CD1c-positive myeloid dendritic cell (primary cell): ENCODE measurements at regions not wholly inside any gene's neighbourhood (a gene's known extent, or its start where the extent isn't known, plus 50 kb on each side); places are given as distances from the start of the nearest gene placed in this dataset.
"Not testable (repeated sequence)": the region's sequence is repeated elsewhere in the genome, so short reads cannot be mapped to it uniquely, and the experiment has no call there.

ENCODE experiments used
- DNase-seq: peaks from one replicate; pipeline ENCODE4 v3.0.0-alpha.2; 2016; ENCODE audit errors: extremely low spot score

DNA sequence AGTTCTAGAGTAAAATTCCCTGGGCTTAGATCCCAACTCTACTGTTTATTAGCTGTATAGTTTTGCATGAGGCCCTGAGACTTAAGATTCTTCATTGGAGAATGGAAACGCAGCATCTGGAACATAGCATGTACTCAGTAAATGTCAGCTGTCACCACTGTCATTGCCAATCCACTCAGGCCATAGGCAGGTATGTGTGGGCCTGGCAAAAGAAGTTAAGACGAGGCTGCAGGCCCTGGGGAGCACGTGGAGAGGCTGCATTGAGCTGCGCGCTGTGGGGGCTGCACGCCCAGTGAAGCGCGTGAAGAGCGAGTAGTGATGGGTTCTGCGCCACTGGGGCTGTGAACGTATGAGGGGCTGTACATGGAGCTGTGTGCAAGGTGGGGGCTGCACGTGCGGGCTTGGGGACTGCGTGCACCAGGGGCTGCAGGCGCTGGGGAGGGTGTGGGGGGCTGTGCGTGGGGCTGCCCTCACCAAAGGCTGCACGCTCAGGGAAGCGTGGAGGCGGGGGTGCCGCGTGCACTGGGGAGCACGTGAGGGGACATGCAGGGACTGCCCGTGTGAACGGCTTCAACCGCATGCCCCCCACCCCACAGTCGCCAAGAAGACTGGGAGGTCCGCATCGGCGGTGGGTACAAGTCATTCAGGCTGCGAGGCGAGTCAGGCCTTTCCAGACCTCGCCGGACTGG lies 85.5 kb downstream of the PRR15 start:
- DNase-seq, result no peak

GRCh38 chr7:29649876-29650275 lies 86.2 kb downstream of the PRR15 start:
- no peak for DNase-seq

- no peak for DNase-seq
Measured at GRCh38 chr7:29651477-29651876, 87.8 kb downstream of the PRR15 start.

- DNase-seq, result no peak
Measured at GRCh38 chr7:29652556-29652955, 88.9 kb downstream of the PRR15 start.

DNA sequence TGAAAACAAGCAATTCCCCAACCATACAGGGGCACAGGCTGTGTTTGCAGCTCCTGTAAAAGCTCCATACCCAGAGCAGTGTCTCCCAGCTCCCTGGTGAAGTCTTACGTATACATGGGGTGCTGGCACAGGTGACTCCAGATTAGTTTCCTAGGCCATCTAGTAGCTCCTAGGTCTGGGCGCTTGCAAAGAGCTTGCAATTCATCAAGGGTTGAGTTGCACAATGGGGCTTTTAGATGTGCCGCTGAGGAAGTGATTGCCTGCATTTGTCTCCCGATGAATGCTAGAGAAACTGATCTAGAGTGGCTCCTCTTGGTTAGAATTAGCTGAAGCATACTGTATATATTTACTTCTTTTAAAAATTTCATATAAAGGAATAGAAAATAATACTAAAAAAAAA lies 90.7 kb downstream of the PRR15 start:
- DNase-seq, result not testable (repeated sequence)

- no peak for DNase-seq
Measured at GRCh38 chr7:29657288-29657687, 93.7 kb downstream of the PRR15 start.

DNA sequence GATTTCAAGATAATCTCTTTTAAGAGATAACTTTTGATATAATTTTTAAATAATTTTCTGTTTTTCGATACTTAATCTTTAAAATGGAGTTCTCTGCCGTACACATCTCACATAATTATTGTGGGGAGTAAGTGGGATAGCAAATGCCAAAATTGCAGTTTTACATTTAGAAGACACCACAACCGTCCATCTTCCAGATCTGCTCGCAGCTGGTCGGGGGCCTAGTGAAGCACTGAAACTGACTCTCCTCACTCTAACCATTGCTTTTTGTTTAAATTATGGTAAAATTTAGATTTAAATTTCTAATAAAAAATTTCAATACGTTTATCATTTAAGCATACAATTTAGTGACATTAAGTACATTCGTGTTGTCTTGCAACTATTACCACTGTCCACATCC lies 94.2 kb downstream of the PRR15 start:
- no peak for DNase-seq

GRCh38 chr7:29659213-29659612 lies 95.6 kb downstream of the PRR15 start:
- DNase-seq, result not testable (repeated sequence)

DNA sequence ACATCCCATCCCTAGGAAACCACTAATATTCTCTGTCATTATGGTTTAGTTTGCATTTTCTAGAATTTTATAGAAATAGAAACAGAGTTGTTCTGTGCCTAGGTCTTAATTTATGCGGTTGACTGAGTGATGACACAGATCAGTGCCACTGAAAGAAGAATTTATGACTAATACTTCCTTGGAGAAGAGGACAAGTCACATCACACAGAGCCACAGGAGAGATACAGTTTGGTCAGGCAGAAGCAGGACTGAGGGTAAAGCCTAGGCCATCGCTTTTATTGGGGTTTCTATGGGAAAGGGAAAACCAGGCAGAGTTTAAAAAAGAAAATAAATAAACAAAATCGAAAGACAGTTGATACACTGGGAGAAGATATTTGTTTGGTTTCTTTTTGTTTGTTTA lies 99.3 kb downstream of the PRR15 start:
- DNase-seq, result not testable (repeated sequence)

GRCh38 chr7:29664999-29665398 lies 101.4 kb downstream of the PRR15 start:
- not testable (repeated sequence) for DNase-seq

- DNase-seq, result not testable (repeated sequence)
Measured at GRCh38 chr7:29667096-29667669, 103.5 kb downstream of the PRR15 start.

DNA sequence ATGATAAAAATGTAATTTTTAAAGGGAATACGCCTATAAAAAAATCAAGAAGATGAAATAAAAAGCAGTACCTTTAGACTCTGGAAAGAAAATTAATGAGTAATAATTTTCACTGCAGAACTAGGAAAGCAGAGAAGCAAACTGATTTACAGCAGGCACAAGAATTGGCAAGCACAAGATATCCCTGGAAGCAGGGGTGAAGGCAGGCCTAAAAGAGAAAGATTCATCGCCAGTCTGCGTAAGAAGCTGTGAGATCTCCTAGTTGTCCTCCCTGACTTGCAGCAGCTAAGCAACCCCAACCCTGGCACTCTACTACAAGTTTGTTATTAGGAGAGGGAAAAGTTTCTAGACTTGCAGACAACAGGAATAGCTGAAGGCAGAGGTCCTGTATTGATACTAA lies 107.7 kb downstream of the PRR15 start:
- DNase-seq, result not testable (repeated sequence)

DNA sequence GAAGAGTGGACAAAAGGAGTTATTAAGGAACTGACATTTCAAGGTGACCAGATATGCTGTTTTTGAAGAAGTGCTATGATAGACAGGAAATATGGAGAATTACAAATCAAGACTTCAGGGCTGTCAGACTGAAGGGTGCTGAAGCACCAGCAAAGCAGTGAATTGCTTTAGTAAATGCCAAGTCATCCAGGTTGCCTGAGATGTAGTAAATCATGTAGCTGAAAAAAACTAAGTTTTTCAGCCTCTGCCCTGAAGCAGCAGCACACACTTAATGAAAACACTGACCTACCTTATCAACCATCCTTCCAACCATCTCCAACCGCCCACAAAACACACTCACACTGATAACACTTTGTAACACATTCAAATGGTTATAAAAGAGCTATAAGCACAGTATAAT lies 110.0 kb downstream of the PRR15 start:
- not testable (repeated sequence) for DNase-seq

GRCh38 chr7:29674626-29675025 lies 111.0 kb downstream of the PRR15 start:
- DNase-seq, result not testable (repeated sequence)

GRCh38 chr7:29677254-29677653 lies 113.6 kb downstream of the PRR15 start:
- DNase-seq, result not testable (repeated sequence)

DNA sequence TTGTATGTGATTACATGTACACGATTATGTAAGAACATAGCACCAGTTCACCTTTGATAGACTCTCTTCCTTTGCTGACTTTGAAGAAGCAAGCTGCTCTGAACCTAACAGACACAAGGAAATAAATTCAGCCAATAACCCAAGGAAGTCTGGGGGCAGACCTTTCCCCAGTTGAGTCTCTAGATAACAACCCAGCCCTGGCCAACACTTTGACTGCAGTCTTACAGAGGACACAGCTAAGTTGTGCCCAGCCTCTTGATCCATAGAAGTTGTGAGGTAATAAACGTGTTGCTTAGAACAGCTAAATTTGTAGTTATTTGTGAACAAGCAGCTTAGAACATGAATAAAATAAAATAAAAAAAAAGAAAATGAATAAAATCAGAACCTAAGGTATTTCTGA lies 116.3 kb downstream of the PRR15 start:
- DNase-seq, result not testable (repeated sequence)

DNA sequence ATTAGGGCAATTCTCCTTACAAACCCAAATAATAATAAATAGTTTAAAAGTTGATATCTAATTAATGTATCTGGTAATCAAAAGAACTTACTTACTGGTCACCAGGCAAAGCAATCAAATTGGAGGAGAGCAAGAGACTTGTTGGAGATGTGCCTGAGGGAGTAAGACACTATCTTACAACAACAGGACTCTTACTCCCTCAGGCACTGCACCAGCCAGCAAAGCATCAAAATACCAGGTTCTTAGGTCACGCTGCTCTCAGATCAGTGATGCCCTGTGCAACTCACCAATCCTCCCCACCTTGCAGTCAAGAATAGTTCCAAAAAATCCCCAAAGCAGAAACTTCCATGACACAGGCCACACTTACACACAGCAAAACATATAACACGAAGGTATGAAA lies 117.0 kb downstream of the PRR15 start:
- DNase-seq, result not testable (repeated sequence)

DNA sequence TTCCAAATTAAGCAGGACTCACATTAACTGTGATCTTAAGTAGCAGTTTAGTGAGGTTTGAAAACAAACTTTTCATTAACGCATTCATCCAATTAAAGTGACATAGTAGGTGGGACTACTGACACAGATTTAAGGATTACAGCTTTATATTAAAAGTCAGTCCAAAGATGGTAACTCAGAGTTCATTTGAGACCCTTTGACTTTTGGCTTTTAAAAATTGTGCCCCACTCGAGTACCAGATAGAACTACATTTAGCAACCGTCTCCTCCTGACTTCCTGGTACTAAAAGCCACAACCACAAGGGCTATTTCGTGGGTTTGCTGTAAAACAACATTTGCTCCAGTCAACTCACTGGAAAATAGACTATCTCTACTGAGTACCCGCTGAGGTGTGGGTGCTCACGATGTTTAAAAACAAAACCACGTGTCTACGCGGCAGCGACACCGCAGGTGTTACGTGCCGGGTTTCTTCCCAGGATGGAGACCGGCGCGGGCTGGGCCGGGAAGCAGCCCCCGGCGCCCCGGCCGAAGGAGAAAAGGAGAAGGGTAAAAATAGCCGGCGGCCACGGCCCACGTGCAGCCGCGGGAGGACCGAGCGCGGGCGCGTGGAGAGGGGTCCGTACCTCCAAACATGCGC lies 120.6 kb downstream of the PRR15 start:
- DNase-seq, result peak; percentile 2

GRCh38 chr7:29684787-29685650 lies 121.3 kb upstream of the WIPF3 start:
- DNase-seq, result peak; percentile 67

GRCh38 chr7:29685651-29686271 lies 120.5 kb upstream of the WIPF3 start:
- DNase-seq, result peak; percentile 2

- DNase-seq, result not testable (repeated sequence)
Measured at GRCh38 chr7:29690510-29690909, 115.8 kb upstream of the WIPF3 start.

DNA sequence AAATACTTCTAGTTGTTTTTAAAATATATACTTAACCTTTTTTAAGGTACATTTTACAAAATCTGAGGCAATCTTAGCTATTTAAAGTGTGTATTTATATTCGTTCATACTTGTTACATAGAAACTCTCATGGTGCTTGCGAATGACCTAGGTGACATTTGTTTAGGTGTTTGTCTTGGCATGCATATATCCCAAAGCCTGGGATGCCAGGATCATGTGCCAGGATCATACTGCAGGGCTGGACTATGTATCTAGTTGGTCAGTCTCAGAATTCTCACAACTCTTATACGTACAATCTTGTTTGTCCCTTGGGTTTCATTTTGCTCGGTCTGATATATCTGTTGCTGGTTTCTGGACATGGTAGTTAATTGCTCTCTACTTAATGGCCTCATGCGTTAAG lies 109.9 kb upstream of the WIPF3 start:
- DNase-seq, result not testable (repeated sequence)
